ENCODE measurements at regions not wholly inside any gene's neighbourhood (a gene's known extent, or its start where the extent isn't known, plus 50 kb on each side); places are given as distances from the start of the nearest gene placed in this dataset.

DNA sequence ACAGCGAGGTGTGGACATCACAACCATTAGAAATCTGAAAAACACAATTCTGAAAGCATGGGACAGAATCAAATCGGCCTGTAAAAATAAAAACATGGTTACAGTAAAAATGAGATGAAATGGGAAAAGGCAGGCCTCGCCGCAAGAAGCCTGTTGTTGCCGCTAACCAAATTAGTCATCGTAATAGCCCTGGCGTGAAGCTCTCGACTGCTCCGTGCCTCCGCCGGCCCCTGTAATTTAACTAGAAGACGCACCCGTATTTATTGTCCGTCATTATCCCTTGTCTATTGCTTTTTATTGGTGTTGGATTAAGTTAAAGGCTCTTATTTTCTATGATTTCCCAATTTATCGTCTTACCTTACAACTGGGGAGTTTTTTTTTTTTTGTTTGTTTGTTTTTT is 334.6 kb upstream of the EEF2KMT start:
- in situ Hi-C loops (cut with MboI; ENCODE audit: low pct_ligation_motif_present in 1 of 4, low pct_unique_long_range_greater_than_20kb in 1 of 4, low sequenced_read_pairs in 3 of 4): no loop called here
- WGBS, 2 donors (ENCODE audit: low coverage in 1 of 2): 46 to 58% methylated on average over 14 to 15 of the region's 15 CpGs

GRCh38 chr16:5430598-5430997 is 333.0 kb upstream of the EEF2KMT start:
- no peak for DNase-seq
- WGBS, 2 donors (ENCODE audit: low coverage in 1 of 2): 68 to 78% methylated on average over 3 of the region's 3 CpGs
- TF ChIP-seq POLR2AphosphoS5 (IDR thresholded peaks at IDR 0.05) (no peak), EP300 (IDR thresholded peaks at IDR 0.05; ENCODE audit: low read depth) (no peak), POLR2A (IDR thresholded peaks at IDR 0.05) (no peak)
- no peak overlapping the region for H3K4me3 ChIP-seq
- H3K4me1 ChIP-seq: no peaks in the 10 kb centered on the region
- in situ Hi-C loops (cut with MboI; ENCODE audit: low pct_ligation_motif_present in 1 of 4, low pct_unique_long_range_greater_than_20kb in 1 of 4, low sequenced_read_pairs in 3 of 4): no loop called here
- no peak overlapping the region for H3K27ac ChIP-seq
- H3K36me3 ChIP-seq: no peaks in the 10 kb centered on the region
- H3K9me3 ChIP-seq: no peaks in the 10 kb centered on the region
- H3K27me3 ChIP-seq: no peaks in the 10 kb centered on the region
- intact Hi-C loops (cut with DNase I; ENCODE audit: low total_unique reads): no loop called here

More for the DNA sequence above, 334.6 kb upstream of the EEF2KMT start:
- Histone ChIP-seq H3K36me3 (no peaks in the 10 kb centered on the region), H3K4me3 (no peak overlapping the region), H3K9me3 (no peaks in the 10 kb centered on the region), H3K27me3 (no peaks in the 10 kb centered on the region), H3K27ac (no peak overlapping the region), H3K4me1 (no peaks in the 10 kb centered on the region)
- TF ChIP-seq POLR2AphosphoS5 (IDR thresholded peaks at IDR 0.05): no peak
- TF ChIP-seq EP300 (IDR thresholded peaks at IDR 0.05; ENCODE audit: low read depth): no peak
- intact Hi-C loops (cut with DNase I; ENCODE audit: low total_unique reads): no loop called here
- no peak for DNase-seq

DNA sequence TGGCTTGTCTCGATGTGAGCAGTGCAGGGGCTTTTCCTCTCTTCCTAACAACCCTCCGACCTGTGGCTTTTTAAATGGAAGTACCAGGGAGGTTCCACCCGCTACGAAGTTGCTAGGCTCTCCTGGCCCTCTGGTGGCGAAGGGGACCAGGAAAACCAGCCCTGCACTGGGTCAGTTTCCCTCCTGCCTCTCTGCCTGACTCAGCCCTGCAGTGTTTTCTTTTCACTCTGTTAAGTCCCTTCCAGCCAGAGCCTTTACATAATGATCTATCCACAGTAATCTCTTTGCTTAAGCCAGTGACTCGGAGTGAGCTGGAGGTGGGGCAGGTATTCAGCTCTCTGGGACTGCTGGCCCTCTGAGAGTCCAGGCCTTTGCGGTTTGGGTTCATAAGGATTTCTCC is 331.3 kb upstream of the EEF2KMT start:
- H3K9me3 ChIP-seq: no peaks in the 10 kb centered on the region
- H3K4me3 ChIP-seq: no peak overlapping the region
- DNase-seq: peak; percentile 41
- WGBS, 2 donors (ENCODE audit: low coverage in 1 of 2): 0 to 28% methylated on average over 1 to 7 of the region's 7 CpGs
- H3K27ac ChIP-seq: no peak overlapping the region
- no peaks in the 10 kb centered on the region for H3K27me3 ChIP-seq
- TF ChIP-seq POLR2AphosphoS5 (IDR thresholded peaks at IDR 0.05): no peak
- peak in 4 of 5 experiments; percentile 25 to 42 (median 34) for TF ChIP-seq CTCF (IDR thresholded peaks at IDR 0.05)
- no peaks in the 10 kb centered on the region for H3K4me1 ChIP-seq
- in situ Hi-C loops (cut with MboI; ENCODE audit: low pct_ligation_motif_present in 1 of 4, low pct_unique_long_range_greater_than_20kb in 1 of 4, low sequenced_read_pairs in 3 of 4) (no loop called here), intact Hi-C loops (cut with DNase I; ENCODE audit: low total_unique reads) (no loop called here)
- H3K36me3 ChIP-seq: no peaks in the 10 kb centered on the region

DNA sequence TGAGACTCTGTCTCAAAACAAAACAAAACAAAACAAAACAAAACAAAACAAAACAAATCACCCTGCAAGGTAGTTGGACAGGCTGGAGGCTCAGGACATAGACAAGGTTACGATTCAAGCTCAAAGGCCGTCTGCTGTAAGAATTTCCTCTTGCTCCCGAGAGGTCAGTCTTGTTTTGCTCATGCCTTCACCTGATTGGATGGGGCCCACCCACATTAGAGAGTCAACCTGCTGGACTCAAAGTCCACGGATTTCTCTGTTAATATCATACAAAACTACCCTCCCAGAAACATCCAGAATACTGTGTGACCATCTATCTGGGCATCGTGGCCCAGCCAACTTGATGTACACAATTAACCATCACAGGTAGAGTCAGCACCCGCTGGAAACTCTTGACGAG is 330.0 kb upstream of the EEF2KMT start:
- no peaks in the 10 kb centered on the region for H3K27me3 ChIP-seq
- H3K9me3 ChIP-seq: no peaks in the 10 kb centered on the region
- no peaks in the 10 kb centered on the region for H3K4me1 ChIP-seq
- intact Hi-C loops (cut with DNase I; ENCODE audit: low total_unique reads) (no loop called here), in situ Hi-C loops (cut with MboI; ENCODE audit: low pct_ligation_motif_present in 1 of 4, low pct_unique_long_range_greater_than_20kb in 1 of 4, low sequenced_read_pairs in 3 of 4) (no loop called here)
- H3K27ac ChIP-seq: no peak overlapping the region
- H3K36me3 ChIP-seq: no peaks in the 10 kb centered on the region
- no peak for DNase-seq
- TF ChIP-seq POLR2A (IDR thresholded peaks at IDR 0.05) (no peak), POLR2AphosphoS5 (IDR thresholded peaks at IDR 0.05) (no peak), CTCF (IDR thresholded peaks at IDR 0.05) (no peak), EP300 (IDR thresholded peaks at IDR 0.05; ENCODE audit: low read depth) (no peak)
- WGBS, 2 donors (ENCODE audit: low coverage in 1 of 2): 57 to 80% methylated on average over 4 to 7 of the region's 7 CpGs
- H3K4me3 ChIP-seq: no peak overlapping the region

DNA sequence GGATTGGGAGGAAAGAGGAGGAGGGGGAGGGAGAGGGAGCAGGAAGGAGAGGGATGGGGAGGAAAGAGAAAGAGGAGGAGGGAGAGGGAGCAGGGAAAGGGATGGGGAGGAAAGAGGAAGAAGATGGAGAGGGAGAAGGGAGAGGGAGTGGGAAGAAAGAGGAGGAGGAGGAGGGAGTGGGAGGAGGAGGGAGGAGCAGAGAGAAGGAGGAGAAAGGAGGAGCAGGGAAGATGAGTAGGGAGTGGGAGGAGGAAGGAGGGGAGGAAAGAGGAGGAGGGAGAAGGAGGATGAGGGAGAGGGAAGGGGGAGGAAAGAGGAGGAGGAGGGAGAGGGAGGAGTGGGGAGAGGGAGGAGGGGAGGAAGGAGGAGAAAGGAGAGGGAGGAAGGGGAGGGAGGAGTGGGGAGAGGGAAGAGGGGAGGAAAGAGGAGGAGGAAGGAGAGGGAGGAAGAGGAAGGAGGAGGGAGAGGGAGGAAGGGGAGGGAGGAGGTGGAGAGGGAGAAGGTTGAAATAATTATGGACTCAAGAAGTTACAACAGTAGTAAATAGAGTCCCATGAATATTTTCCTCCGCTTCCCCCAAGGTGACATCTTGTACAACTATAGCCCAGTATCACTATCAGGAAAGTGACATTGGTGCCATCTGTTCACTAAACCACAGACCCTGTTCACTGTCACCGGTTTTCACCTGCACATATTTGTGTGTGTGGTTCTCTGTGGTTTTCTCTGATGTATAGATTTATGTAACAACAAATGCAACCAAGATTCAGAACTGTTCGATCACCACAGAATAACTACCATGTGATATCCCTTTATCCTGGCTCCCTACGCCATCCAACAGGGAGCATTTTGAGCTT is 325.3 kb upstream of the EEF2KMT start:
- Histone ChIP-seq H3K9me3 (no peaks in the 10 kb centered on the region), H3K36me3 (no peaks in the 10 kb centered on the region), H3K27me3 (no peaks in the 10 kb centered on the region), H3K4me1 (no peaks in the 10 kb centered on the region), H3K27ac (no peak overlapping the region), H3K4me3 (no peak overlapping the region)
- in situ Hi-C loops (cut with MboI; ENCODE audit: low pct_ligation_motif_present in 1 of 4, low pct_unique_long_range_greater_than_20kb in 1 of 4, low sequenced_read_pairs in 3 of 4): no loop called here
- TF ChIP-seq EP300 (IDR thresholded peaks at IDR 0.05; ENCODE audit: low read depth): no peak
- TF ChIP-seq POLR2A (IDR thresholded peaks at IDR 0.05): no peak
- no peak for TF ChIP-seq POLR2AphosphoS5 (IDR thresholded peaks at IDR 0.05)
- TF ChIP-seq CTCF (IDR thresholded peaks at IDR 0.05): no peak
- intact Hi-C loops (cut with DNase I; ENCODE audit: low total_unique reads): no loop called here
- 78 to 84% methylated on average over 2 to 4 of the region's 4 CpGs for WGBS, 2 donors (ENCODE audit: low coverage in 1 of 2)
- DNase-seq: no peak

Measured in transverse colon (tissue), 4 donors.